ENCODE measurements at regions not wholly inside any gene's neighbourhood (a gene's known extent, or its start where the extent isn't known, plus 50 kb on each side); places are given as distances from the start of the nearest gene placed in this dataset.

DNA sequence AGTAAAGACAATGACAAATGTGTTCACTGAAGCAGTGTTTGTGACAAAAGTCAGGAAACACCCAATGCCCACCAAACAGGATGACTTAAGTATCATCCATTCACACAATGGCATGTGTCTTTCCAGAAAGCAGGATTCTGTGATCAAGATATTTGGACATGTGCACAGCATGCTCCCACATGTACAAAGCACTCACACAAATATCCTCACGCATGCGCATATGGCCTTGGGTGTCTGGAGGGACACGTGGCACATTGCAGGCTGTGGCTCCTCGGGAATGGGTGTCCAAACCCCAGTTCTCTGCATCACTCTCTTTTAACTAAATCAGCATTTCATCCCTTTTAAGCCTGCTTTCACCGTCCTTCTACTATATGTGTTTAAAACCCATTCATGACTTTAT is 130.5 kb downstream of the KLF13 start:
- Histone ChIP-seq H3K18ac (ENCODE audit: low read length) (no peak overlapping the region), H2AK5ac (ENCODE audit: low read length) (no peak overlapping the region), H3K23ac (ENCODE audit: low read length) (no peak overlapping the region), H3K27ac (ENCODE audit: low read depth, low read length) (no peak overlapping the region), H3K4me1 (ENCODE audit: control insufficient read depth, low read depth, low read length) (no peaks in the 10 kb centered on the region), H3K79me1 (ENCODE audit: low read length) (no peaks in the 10 kb centered on the region), H2BK15ac (replicated peaks; ENCODE audit: low read depth) (no peak overlapping the region), H3K36me3 (ENCODE audit: control insufficient read depth, insufficient read depth, low read length) (no peaks in the 10 kb centered on the region), H4K5ac (ENCODE audit: low read length) (no peak overlapping the region), H3K4ac (ENCODE audit: low read depth, low read length) (no peak overlapping the region), H3K27me3 (ENCODE audit: insufficient read depth, low read length, poor library complexity) (no peaks in the 10 kb centered on the region), H3K56ac (ENCODE audit: low read length) (no peak overlapping the region), H3K4me2 (ENCODE audit: low read length) (no peak overlapping the region), H3K9ac (ENCODE audit: low read length) (no peak overlapping the region), H4K8ac (ENCODE audit: low read depth, low read length) (no peak overlapping the region), H2BK5ac (ENCODE audit: low read length) (no peak overlapping the region), H3K79me2 (ENCODE audit: control insufficient read depth, insufficient read depth, low read length) (no peaks in the 10 kb centered on the region), H3K4me3 (ENCODE audit: low read length) (no peak overlapping the region), H2BK120ac (ENCODE audit: low read depth, low read length) (no peak overlapping the region)
- DNase-seq = no peak
- WGBS (ENCODE audit: extremely low coverage, insufficient coverage, low lambda C conversion rate) = no CpG with 5 or more reads among the region's 5 CpGs

- no peak overlapping the region for H3K27ac ChIP-seq (ENCODE audit: low read depth, low read length)
- no peak for DNase-seq
These were observed 131.2 kb downstream of the KLF13 start for GRCh38 chr15:31457631-31458526.

DNA sequence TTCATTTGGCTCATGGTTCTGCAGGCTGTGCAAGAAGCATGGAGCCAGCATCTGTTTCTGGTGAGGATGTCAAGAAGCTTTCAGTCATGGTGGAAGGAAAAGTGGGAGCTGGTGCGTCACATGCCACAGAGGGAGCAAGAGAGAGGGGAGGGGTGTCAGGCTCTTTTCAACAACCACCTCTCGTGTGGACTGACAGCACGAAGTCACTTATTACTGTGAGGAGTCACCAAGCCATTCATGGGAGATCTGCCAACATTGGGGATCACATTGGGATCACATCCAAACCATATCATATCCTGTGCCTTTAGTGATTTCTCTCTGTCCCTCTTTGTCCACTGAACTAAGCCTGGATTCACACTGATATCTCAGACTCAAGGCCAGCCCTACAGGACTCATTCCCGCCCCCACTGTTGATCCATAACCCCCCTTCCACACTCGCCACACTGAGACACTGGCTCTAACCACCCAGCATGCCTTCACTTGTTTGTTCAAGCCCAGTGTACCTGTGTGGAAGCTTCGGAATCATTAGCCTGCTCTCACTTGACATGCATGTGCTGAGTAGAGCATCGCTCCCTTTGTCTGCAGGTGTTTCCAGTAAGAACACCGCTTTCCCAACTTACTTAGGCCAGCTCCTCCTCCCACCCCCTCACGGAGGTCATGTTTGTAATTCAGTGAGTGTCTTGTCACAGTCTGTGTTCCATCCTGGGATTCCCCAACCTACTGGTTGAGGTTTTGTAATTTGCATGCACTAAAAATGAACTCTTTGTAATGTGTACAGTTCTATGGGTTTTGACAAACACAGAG is 132.2 kb downstream of the KLF13 start:
- Histone ChIP-seq H3K4me2 (ENCODE audit: low read length) (no peak overlapping the region), H4K8ac (ENCODE audit: low read depth, low read length) (no peak overlapping the region), H3K4ac (ENCODE audit: low read depth, low read length) (no peak overlapping the region), H3K4me1 (ENCODE audit: control insufficient read depth, low read depth, low read length) (no peaks in the 10 kb centered on the region), H3K56ac (ENCODE audit: low read length) (no peak overlapping the region), H2BK5ac (ENCODE audit: low read length) (no peak overlapping the region), H3K27me3 (ENCODE audit: insufficient read depth, low read length, poor library complexity) (no peaks in the 10 kb centered on the region), H3K9ac (ENCODE audit: low read length) (no peak overlapping the region), H3K36me3 (ENCODE audit: control insufficient read depth, insufficient read depth, low read length) (no peaks in the 10 kb centered on the region), H3K79me1 (ENCODE audit: low read length) (no peaks in the 10 kb centered on the region), H2AK5ac (ENCODE audit: low read length) (no peak overlapping the region), H3K27ac (ENCODE audit: low read depth, low read length) (no peak overlapping the region), H3K18ac (ENCODE audit: low read length) (no peak overlapping the region), H3K23ac (ENCODE audit: low read length) (no peak overlapping the region), H3K79me2 (ENCODE audit: control insufficient read depth, insufficient read depth, low read length) (no peaks in the 10 kb centered on the region), H3K4me3 (ENCODE audit: low read length) (no peak overlapping the region), H2BK120ac (ENCODE audit: low read depth, low read length) (no peak overlapping the region), H4K5ac (ENCODE audit: low read length) (no peak overlapping the region), H2BK15ac (replicated peaks; ENCODE audit: low read depth) (no peak overlapping the region)
- WGBS (ENCODE audit: extremely low coverage, insufficient coverage, low lambda C conversion rate) = no CpG with 5 or more reads among the region's 9 CpGs
- DNase-seq = no peak

More at GRCh38 chr15:31457631-31458526, 131.2 kb downstream of the KLF13 start:
- H3K4me2 ChIP-seq (ENCODE audit: low read length) = no peak overlapping the region
- H3K79me2 ChIP-seq (ENCODE audit: control insufficient read depth, insufficient read depth, low read length) = no peaks in the 10 kb centered on the region
- H3K4me3 ChIP-seq (ENCODE audit: low read length) = no peak overlapping the region
- no peak overlapping the region for H3K9ac ChIP-seq (ENCODE audit: low read length)
- no peak overlapping the region for H2BK15ac ChIP-seq (replicated peaks; ENCODE audit: low read depth)
- no peak overlapping the region for H4K8ac ChIP-seq (ENCODE audit: low read depth, low read length)
- H3K23ac ChIP-seq (ENCODE audit: low read length) = no peak overlapping the region
- H4K5ac ChIP-seq (ENCODE audit: low read length) = no peak overlapping the region
- no peak overlapping the region for H3K4ac ChIP-seq (ENCODE audit: low read depth, low read length)
- no CpG with 5 or more reads among the region's 11 CpGs for WGBS (ENCODE audit: extremely low coverage, insufficient coverage, low lambda C conversion rate)
- no peak overlapping the region for H2BK120ac ChIP-seq (ENCODE audit: low read depth, low read length)
- H3K56ac ChIP-seq (ENCODE audit: low read length) = no peak overlapping the region
- no peak overlapping the region for H2BK5ac ChIP-seq (ENCODE audit: low read length)
- H3K79me1 ChIP-seq (ENCODE audit: low read length) = no peaks in the 10 kb centered on the region
- no peaks in the 10 kb centered on the region for H3K27me3 ChIP-seq (ENCODE audit: insufficient read depth, low read length, poor library complexity)
- no peak overlapping the region for H3K18ac ChIP-seq (ENCODE audit: low read length)
- no peaks in the 10 kb centered on the region for H3K36me3 ChIP-seq (ENCODE audit: control insufficient read depth, insufficient read depth, low read length)
- H2AK5ac ChIP-seq (ENCODE audit: low read length) = no peak overlapping the region
- H3K4me1 ChIP-seq (ENCODE audit: control insufficient read depth, low read depth, low read length) = no peaks in the 10 kb centered on the region

DNA sequence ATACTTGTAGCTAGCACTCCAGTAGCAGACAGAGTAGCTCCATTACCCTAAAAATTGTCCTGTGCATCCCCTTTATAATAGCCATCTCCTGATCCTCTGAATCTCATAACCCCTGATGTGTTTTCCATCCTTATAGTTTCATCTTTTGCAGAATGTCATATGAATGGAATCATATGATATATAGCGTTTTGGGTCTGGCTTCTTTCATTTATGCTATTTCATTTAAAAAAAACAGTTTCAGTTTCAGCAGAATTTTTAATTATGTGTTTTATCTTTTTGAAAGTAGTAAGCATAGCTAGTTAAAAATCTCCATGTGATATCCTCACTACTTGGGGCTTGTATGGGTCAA is 132.7 kb downstream of the KLF13 start:
- Histone ChIP-seq H4K5ac (ENCODE audit: low read length) (no peak overlapping the region), H3K27me3 (ENCODE audit: insufficient read depth, low read length, poor library complexity) (no peaks in the 10 kb centered on the region), H3K4me3 (ENCODE audit: low read length) (no peak overlapping the region), H3K79me1 (ENCODE audit: low read length) (no peaks in the 10 kb centered on the region), H2BK5ac (ENCODE audit: low read length) (no peak overlapping the region), H3K9ac (ENCODE audit: low read length) (no peak overlapping the region), H3K4me1 (ENCODE audit: control insufficient read depth, low read depth, low read length) (no peaks in the 10 kb centered on the region), H2BK120ac (ENCODE audit: low read depth, low read length) (no peak overlapping the region), H3K56ac (ENCODE audit: low read length) (no peak overlapping the region), H3K23ac (ENCODE audit: low read length) (no peak overlapping the region), H3K79me2 (ENCODE audit: control insufficient read depth, insufficient read depth, low read length) (no peaks in the 10 kb centered on the region), H3K36me3 (ENCODE audit: control insufficient read depth, insufficient read depth, low read length) (no peaks in the 10 kb centered on the region), H3K27ac (ENCODE audit: low read depth, low read length) (no peak overlapping the region), H3K4me2 (ENCODE audit: low read length) (no peak overlapping the region), H3K18ac (ENCODE audit: low read length) (no peak overlapping the region), H3K4ac (ENCODE audit: low read depth, low read length) (no peak overlapping the region), H2BK15ac (replicated peaks; ENCODE audit: low read depth) (no peak overlapping the region), H4K8ac (ENCODE audit: low read depth, low read length) (no peak overlapping the region), H2AK5ac (ENCODE audit: low read length) (no peak overlapping the region)
- DNase-seq = no peak
- WGBS (ENCODE audit: extremely low coverage, insufficient coverage, low lambda C conversion rate) = no CpG with 5 or more reads among the region's 1 CpG

DNA sequence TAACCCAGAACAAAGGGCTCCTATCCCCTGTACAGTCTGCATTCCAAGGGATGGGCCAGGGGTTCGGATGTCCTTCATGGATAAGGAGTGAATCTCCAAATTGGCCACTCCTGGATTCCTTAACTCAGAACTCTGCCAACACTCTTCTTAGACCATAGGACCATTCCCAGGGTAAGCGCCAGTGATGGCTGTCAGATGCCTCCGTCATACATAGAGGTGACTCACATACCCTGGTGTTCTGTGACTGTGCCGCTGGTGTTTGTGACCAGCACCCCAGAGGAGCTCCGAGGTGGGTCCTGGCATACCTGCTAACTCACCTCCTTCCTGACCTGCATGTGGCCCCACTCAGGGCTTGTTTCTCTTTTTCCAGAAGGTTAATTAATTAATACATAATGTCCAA is 134.7 kb downstream of the KLF13 start:
- Histone ChIP-seq H3K4me1 (ENCODE audit: control insufficient read depth, low read depth, low read length) (no peaks in the 10 kb centered on the region), H2AK5ac (ENCODE audit: low read length) (no peak overlapping the region), H3K79me2 (ENCODE audit: control insufficient read depth, insufficient read depth, low read length) (no peaks in the 10 kb centered on the region), H3K4me3 (ENCODE audit: low read length) (no peak overlapping the region), H2BK15ac (replicated peaks; ENCODE audit: low read depth) (no peak overlapping the region), H3K27me3 (ENCODE audit: insufficient read depth, low read length, poor library complexity) (no peaks in the 10 kb centered on the region), H3K9ac (ENCODE audit: low read length) (no peak overlapping the region), H3K36me3 (ENCODE audit: control insufficient read depth, insufficient read depth, low read length) (no peaks in the 10 kb centered on the region), H3K4ac (ENCODE audit: low read depth, low read length) (no peak overlapping the region), H4K5ac (ENCODE audit: low read length) (no peak overlapping the region), H2BK120ac (ENCODE audit: low read depth, low read length) (no peak overlapping the region), H3K23ac (ENCODE audit: low read length) (no peak overlapping the region), H4K8ac (ENCODE audit: low read depth, low read length) (no peak overlapping the region), H3K56ac (ENCODE audit: low read length) (no peak overlapping the region), H3K18ac (ENCODE audit: low read length) (no peak overlapping the region), H3K27ac (ENCODE audit: low read depth, low read length) (no peak overlapping the region), H2BK5ac (ENCODE audit: low read length) (no peak overlapping the region), H3K4me2 (ENCODE audit: low read length) (no peak overlapping the region), H3K79me1 (ENCODE audit: low read length) (no peaks in the 10 kb centered on the region)
- no CpG with 5 or more reads among the region's 5 CpGs for whole genome bisulfite sequencing (ENCODE audit: extremely low coverage, insufficient coverage, low lambda C conversion rate)
- no peak for DNase-seq
